ENCODE measurements at regions not wholly inside any gene's neighbourhood (a gene's known extent, or its start where the extent isn't known, plus 50 kb on each side); places are given as distances from the start of the nearest gene placed in this dataset.
"Not testable (repeated sequence)": the region's sequence is repeated elsewhere in the genome, so short reads cannot be mapped to it uniquely, and the experiment has no call there.

DNA sequence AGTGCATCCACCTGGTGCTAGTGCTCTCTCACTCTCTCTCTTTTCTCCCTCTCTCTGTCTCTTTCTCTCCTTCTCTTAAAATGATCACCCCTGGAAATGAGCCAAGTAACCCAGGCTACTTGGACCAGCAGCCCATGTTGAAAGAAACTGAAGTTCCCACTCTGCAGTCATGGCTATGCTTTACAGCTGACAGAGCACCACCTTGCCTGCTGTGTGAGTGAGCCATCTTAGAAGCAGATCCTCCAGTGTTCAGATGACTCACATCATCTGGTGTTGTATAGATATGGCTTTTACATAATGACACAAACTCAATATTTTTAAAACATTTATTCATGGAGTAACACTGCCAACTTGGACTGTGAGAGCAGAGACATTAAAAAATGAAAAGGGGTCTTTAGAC, 779.1 kb downstream of the TTLL7 start:
- DNase-seq (ENCODE audit: low spot score); POLR2A ChIA-PET (ENCODE audit: low non-redundant PET); H3K27ac ChIP-seq; CTCF ChIA-PET: not testable (repeated sequence)

GRCh38 chr1:83218036-83218716, 780.8 kb downstream of the TTLL7 start:
- H3K27ac ChIP-seq; DNase-seq (ENCODE audit: low spot score); CTCF ChIA-PET; POLR2A ChIA-PET (ENCODE audit: low non-redundant PET): not testable (repeated sequence)

- DNase-seq (ENCODE audit: low spot score); CTCF ChIA-PET; H3K27ac ChIP-seq; POLR2A ChIA-PET (ENCODE audit: low non-redundant PET): not testable (repeated sequence)
Measured at GRCh38 chr1:83214317-83214716, 784.6 kb downstream of the TTLL7 start.

- H3K27ac ChIP-seq; CTCF ChIA-PET; DNase-seq (ENCODE audit: low spot score); POLR2A ChIA-PET (ENCODE audit: low non-redundant PET): not testable (repeated sequence)
Measured at GRCh38 chr1:83213648-83214047, 785.3 kb downstream of the TTLL7 start.

DNA sequence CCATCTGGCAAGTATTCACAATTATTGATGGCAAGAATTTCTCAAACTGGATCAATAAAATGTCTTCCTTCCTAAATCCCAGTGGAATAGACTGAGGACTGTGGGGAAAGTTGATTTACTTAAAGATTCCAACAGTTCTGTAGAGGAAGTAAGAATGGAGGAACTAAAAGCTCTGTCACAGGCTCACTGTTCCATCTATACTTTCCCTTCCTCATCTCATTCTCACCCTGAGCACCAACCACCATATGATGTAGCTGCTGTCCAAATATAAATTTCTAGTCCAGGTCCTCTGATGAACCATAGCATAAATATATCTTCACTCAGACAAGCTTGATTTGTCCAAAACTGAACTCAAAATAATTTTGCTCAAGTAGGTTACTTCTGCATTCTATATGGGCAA, 786.9 kb downstream of the TTLL7 start:
- POLR2A ChIA-PET (ENCODE audit: low non-redundant PET); DNase-seq (ENCODE audit: low spot score); H3K27ac ChIP-seq; CTCF ChIA-PET: not testable (repeated sequence)

GRCh38 chr1:83208540-83208939, 790.4 kb downstream of the TTLL7 start:
- POLR2A ChIA-PET (ENCODE audit: low non-redundant PET); H3K27ac ChIP-seq; CTCF ChIA-PET; DNase-seq (ENCODE audit: low spot score): not testable (repeated sequence)

DNA sequence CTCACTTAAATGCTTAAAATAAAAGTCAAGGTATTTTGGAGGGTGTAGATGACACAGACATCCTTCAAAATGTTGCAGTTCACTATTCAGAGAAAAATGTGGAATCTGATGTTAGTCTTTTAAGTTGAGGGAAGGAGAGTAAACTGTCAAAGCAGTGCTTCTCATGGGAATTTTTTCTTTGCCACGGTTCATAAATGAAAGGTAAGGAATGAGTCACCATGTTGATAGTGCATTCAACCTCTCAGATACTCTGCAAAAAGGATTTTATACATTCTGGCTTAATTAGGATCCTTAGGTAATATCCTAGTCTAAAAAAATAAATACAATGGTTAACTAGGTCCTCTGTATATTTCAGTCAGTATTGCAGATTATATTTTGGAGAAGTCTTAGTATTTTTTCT, 804.3 kb downstream of the TTLL7 start:
- DNase-seq (ENCODE audit: low spot score); CTCF ChIA-PET; POLR2A ChIA-PET (ENCODE audit: low non-redundant PET); H3K27ac ChIP-seq: not testable (repeated sequence)

GRCh38 chr1:83182033-83182728, 816.8 kb downstream of the TTLL7 start:
- DNase-seq (ENCODE audit: low spot score): not testable (repeated sequence)

GRCh38 chr1:83180621-83181020, 818.3 kb downstream of the TTLL7 start:
- POLR2A ChIA-PET (ENCODE audit: low non-redundant PET); H3K27ac ChIP-seq; CTCF ChIA-PET; DNase-seq (ENCODE audit: low spot score): not testable (repeated sequence)

More at GRCh38 chr1:83182033-83182728, 816.8 kb downstream of the TTLL7 start:
- H3K27ac ChIP-seq; CTCF ChIA-PET; POLR2A ChIA-PET (ENCODE audit: low non-redundant PET): not testable (repeated sequence)

- CTCF ChIA-PET; POLR2A ChIA-PET (ENCODE audit: low non-redundant PET); H3K27ac ChIP-seq; DNase-seq (ENCODE audit: low spot score): not testable (repeated sequence)
Measured at GRCh38 chr1:83167634-83168033, 831.3 kb downstream of the TTLL7 start.

DNA sequence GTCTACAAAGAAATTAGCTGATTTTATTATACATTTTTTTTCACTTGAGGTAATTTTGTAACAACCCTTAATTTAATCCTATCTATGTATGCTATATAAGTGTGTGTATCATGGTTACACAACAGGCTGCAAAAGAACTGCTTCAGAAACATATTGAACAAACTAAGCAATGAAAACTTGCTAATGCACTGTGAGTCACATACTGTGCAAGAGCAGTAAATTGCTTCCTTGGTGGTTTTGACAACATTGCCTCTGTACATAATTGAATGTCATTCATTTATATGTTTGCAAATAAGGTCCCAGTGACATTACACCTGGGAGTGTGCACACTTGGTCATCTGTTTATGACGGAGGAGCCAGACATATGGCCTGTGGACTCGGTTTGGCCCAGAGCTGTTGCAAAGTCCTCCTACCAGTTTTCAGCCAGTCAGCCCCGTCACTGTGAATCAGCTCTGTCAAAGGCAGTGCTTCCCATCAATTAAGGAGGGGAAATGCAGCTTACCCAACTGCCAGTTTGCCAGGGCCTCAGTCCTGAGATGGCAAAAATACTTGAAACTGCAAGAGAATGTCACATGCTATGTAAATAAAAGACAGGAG, 835.0 kb downstream of the TTLL7 start:
- H3K27ac ChIP-seq; POLR2A ChIA-PET (ENCODE audit: low non-redundant PET); CTCF ChIA-PET: not testable (repeated sequence)
- peak; percentile 4 for DNase-seq (ENCODE audit: low spot score)

- DNase-seq (ENCODE audit: low spot score); H3K27ac ChIP-seq; CTCF ChIA-PET; POLR2A ChIA-PET (ENCODE audit: low non-redundant PET): not testable (repeated sequence)
Measured at GRCh38 chr1:83158924-83159323, 840.0 kb downstream of the TTLL7 start.

DNA sequence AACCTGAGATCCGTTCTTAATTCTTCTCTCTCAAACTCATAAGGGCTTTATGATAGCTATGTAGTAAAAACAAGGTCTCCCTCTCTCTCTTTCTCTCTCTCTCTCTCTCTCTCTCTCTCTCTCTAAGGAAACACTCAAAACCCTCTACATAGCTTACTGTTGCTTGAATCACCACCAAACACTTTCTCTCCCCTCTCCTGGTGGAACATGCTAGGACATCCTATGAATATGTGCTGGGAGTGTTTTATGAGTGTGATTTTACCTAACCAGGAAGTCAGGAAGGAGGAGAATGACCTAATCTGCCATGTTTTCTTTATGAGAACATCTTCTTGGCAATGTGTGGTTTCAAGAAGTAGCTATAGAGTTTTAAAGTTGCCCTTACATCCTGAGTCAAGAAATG, 844.6 kb downstream of the TTLL7 start:
- H3K27ac ChIP-seq; DNase-seq (ENCODE audit: low spot score); CTCF ChIA-PET; POLR2A ChIA-PET (ENCODE audit: low non-redundant PET): not testable (repeated sequence)

GRCh38 chr1:83151167-83151898, 847.6 kb downstream of the TTLL7 start:
- POLR2A ChIA-PET (ENCODE audit: low non-redundant PET); H3K27ac ChIP-seq; DNase-seq (ENCODE audit: low spot score): not testable (repeated sequence)

DNA sequence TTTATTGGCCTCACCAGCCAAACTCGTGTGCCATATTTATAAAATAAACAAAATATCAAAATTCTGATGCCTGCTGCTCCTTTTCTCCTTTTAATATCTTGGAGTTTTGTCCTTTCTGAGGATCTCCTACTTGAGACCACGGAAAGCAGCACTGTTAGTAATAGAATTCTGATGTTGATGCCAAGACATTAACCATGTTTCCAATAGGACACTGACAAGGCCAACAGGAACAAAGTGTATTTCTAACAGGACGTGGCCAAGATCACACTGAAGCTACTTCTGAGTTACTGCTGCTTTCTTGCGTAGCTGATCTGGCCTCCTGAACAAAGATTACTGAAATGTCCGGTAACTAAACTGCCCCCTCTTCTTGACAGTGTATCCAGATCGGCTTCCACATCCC, 848.5 kb downstream of the TTLL7 start:
- H3K27ac ChIP-seq; POLR2A ChIA-PET (ENCODE audit: low non-redundant PET); DNase-seq (ENCODE audit: low spot score); CTCF ChIA-PET: not testable (repeated sequence)

More at GRCh38 chr1:83151167-83151898, 847.6 kb downstream of the TTLL7 start:
- CTCF ChIA-PET: not testable (repeated sequence)

GRCh38 chr1:83145820-83146219, 853.1 kb downstream of the TTLL7 start:
- DNase-seq (ENCODE audit: low spot score); POLR2A ChIA-PET (ENCODE audit: low non-redundant PET); H3K27ac ChIP-seq; CTCF ChIA-PET: not testable (repeated sequence)

DNA sequence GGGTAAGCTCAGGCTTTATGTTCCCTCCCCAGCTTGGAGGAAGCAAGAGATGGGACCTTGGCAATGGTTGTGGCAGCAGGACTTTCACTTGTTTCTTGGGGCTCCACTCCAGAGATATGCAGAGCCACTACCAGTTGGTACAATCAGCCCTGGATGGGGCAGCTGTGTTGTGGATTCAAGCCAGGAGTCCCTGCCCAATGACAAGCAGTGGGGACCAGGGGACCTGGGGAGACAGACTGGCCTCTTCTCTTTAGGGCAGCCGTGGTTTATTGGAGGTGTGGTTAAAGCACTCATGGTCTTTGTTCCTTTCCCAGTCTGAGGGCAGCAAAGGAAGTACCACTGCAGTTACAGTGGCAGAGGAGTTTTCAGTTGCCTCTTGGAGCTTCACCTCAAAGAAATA, 856.1 kb downstream of the TTLL7 start:
- H3K27ac ChIP-seq; DNase-seq (ENCODE audit: low spot score); CTCF ChIA-PET; POLR2A ChIA-PET (ENCODE audit: low non-redundant PET): not testable (repeated sequence)
